SIG-M5 treated with dmso at 0.1 percent for 504 hours (cell line): ENCODE measurements at regions not wholly inside any gene's neighbourhood (a gene's known extent, or its start where the extent isn't known, plus 50 kb on each side); places are given as distances from the start of the nearest gene placed in this dataset.

Source experiments
- DNase-seq: peaks from one replicate; lab custom pipeline; 2025; ENCODE audit not compliant: unreplicated experiment; lab: John Stamatoyannopoulos, UW

- DNase-seq: no peak
Measured at GRCh38 chr3:197353001-197353866, 54.8 kb upstream of the DLG1 start.

GRCh38 chr3:197352382-197352781 lies 54.0 kb upstream of the DLG1 start:
- no peak for DNase-seq

- no peak for DNase-seq
Measured at GRCh38 chr3:197350446-197350845, 52.0 kb upstream of the DLG1 start.

GRCh38 chr3:197349368-197349767 lies 51.0 kb upstream of the DLG1 start:
- no peak for DNase-seq
